HG02759 (cell line): ENCODE measurements at regions not wholly inside any gene's neighbourhood (a gene's known extent, or its start where the extent isn't known, plus 50 kb on each side); places are given as distances from the start of the nearest gene placed in this dataset.
"Not testable (repeated sequence)": the region's sequence is repeated elsewhere in the genome, so short reads cannot be mapped to it uniquely, and the experiment has no call there.

Experiments
- ATAC-seq: cut with Tn5 transposase; IDR thresholded peaks from one replicate; pipeline ENCODE4 v1.9.1; 2021; ENCODE audit warnings: mild to moderate bottlenecking, moderate library complexity; ENCODE audit not compliant: unreplicated experiment

GRCh38 chr14:59133709-59134108 lies 54.8 kb upstream of the DAAM1 start:
- no peak for ATAC-seq

- ATAC-seq = no peak
These were observed 54.2 kb upstream of the DAAM1 start for GRCh38 chr14:59134307-59134706.

- ATAC-seq = no peak
These were observed 51.2 kb upstream of the DAAM1 start for GRCh38 chr14:59137256-59137655.

GRCh38 chr14:59138576-59138975 lies 49.9 kb upstream of the DAAM1 start:
- ATAC-seq = not testable (repeated sequence)
